ENCODE measurements at regions not wholly inside any gene's neighbourhood (a gene's known extent, or its start where the extent isn't known, plus 50 kb on each side); places are given as distances from the start of the nearest gene placed in this dataset.

DNA sequence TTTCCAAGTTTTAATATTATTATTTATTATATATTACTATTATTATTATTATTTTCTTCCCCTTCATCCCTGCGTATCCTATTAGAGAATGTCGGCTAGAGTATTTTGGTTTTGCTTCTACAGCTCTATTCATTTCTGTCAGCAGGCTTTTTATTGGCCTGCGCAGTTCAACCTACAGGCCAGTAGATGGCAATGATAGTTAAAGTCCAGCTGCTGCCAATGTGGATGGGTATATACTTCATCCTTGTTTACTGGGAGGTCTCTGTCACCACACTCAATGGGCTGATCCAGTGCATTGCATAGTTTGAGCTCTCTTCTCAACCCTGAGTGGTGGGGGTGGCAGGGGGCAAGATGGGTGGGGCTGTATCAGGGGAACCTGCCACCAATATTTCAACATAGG lies 799.8 kb downstream of the NSUN3 start:
- TF ChIP-seq, protein P1, sequence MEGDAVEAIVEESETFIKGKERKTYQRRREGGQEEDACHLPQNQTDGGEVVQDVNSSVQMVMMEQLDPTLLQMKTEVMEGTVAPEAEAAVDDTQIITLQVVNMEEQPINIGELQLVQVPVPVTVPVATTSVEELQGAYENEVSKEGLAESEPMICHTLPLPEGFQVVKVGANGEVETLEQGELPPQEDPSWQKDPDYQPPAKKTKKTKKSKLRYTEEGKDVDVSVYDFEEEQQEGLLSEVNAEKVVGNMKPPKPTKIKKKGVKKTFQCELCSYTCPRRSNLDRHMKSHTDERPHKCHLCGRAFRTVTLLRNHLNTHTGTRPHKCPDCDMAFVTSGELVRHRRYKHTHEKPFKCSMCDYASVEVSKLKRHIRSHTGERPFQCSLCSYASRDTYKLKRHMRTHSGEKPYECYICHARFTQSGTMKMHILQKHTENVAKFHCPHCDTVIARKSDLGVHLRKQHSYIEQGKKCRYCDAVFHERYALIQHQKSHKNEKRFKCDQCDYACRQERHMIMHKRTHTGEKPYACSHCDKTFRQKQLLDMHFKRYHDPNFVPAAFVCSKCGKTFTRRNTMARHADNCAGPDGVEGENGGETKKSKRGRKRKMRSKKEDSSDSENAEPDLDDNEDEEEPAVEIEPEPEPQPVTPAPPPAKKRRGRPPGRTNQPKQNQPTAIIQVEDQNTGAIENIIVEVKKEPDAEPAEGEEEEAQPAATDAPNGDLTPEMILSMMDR (conservative IDR thresholded peaks at IDR 0.05 in 1 of 2, IDR thresholded peaks at IDR 0.05 in 1 of 2; ENCODE audit: extremely low read depth in 1 of 2, insufficient read depth in 1 of 2, low read depth in 1 of 2, low read length in 2 of 2), result peak; percentile 39 to 64
- no peak for TF ChIP-seq EZH2 (IDR thresholded peaks at IDR 0.05; ENCODE audit: borderline replicate concordance, low read length)

Data from mammary epithelial cell (primary cell).